Stimulated activated CD4-positive, alpha-beta T cell treated with anti-CD3 and anti-CD28 coated beads, TNF-alpha, amount 100 ng/mL, for 4 hours (primary cell): ENCODE measurements at regions not wholly inside any gene's neighbourhood (a gene's known extent, or its start where the extent isn't known, plus 50 kb on each side); places are given as distances from the start of the nearest gene placed in this dataset.

Source experiments
- DNase-seq, 3 experiments: peaks; one replicate each; pipeline ENCODE4 v3.0.0-alpha.2; 2020; ENCODE audit warnings: low read depth in 3 of 3

DNA sequence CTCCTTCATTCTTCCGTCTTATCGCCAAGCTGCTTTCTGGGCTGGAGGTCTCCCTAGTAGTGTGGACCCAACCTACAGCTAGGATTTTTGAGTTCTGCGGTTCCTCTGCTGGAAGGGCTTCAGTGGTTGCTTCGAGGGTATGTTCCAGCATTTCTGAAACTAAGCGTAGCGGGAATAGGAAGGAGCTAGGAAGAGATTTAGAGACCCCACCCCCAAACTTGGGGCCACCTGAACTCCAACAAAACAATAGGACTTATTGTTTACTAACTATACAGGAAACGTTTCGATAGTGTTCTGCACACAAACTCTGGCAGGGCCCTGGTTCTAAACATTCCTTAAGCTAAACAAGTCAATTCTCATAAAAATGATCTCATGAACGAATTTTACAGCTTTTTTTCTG lies 346.7 kb downstream of the PLK2 start:
- DNase-seq = no peak

DNA sequence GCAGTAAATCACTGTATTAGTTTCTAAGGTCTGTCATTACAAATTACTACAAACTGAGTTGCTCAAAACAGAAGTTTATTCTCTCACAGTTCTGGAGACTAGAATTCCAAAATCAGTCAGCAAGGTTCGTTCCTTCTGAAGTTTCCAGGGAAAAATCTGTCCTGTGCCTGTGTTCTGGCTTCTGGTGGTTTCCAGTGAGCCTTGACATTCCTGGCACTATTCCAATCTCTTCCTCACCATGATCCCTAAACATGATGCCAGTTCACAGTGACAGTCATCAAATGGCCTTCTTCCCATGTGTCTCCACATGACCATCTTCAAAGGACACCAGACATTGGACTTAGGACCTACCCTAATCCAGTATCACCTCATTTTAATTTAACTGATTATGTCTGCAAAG lies 351.4 kb downstream of the PLK2 start:
- no peak for DNase-seq

DNA sequence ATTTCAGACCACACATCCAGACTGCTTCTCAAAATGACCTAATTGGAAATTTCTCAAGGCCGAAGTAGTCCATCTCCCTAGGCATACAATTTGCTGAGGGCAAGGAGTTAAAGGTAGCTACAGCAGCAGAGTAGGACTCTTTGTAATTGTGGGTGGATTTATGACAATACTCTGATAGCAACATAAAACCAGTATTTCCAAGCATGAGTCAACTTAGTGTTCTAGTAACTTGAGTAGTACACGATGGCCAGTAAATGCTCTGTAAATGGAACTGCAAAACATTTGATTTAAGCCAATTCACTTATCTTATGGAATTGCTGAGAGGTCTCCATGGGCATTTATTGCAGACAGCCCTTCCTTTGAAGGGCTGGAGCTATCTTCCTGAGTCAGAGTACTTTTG lies 352.2 kb downstream of the PLK2 start:
- DNase-seq = no peak

DNA sequence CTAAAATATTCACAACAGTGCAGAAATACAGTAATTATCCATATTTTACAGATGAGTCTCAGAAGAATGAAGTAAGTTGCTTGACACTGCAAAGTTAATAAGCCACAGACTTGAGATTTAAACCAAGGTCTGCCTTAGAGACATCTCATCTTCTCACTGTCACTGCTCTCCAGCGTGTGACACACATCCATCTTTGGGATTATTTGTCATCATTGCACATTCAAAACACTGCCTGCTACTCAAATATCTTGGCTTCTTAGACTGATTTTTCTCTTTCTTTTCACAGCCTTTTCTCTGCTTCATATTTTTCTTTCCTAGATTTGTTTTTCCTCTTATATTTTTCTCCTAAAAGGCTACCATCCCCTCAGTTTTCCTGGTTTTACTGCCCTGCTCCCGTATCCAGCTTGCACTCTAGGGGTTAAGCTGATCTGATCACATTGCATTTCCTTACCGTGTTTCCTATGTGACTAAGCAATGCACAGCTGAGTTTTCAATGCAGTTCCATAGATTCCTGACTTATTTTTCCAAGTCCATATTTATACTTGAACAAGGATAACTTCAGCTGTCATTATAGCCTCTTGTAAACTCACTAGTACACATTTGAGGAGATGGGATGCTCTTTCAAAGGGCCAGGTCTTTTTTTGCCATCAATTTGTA lies 353.0 kb downstream of the PLK2 start:
- no peak for DNase-seq

DNA sequence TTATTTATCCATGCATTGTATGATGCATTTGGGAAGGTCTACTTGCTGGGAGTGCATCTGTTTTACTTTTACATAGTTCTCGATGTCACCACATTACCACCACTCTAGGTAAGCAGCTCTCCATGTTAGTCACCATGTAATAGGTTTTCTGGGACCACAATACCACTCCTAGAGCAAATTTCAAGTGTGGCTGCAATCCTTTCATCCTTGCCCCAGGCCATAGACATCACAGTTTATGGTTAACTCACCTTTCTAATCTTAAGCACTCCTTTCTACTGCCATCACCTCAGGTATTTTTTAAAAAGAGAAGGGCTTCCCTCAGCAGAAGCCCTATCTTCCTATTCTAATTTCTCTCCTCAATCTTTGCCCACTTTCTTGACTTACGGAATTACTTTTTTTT lies 354.1 kb downstream of the PLK2 start:
- no peak for DNase-seq

DNA sequence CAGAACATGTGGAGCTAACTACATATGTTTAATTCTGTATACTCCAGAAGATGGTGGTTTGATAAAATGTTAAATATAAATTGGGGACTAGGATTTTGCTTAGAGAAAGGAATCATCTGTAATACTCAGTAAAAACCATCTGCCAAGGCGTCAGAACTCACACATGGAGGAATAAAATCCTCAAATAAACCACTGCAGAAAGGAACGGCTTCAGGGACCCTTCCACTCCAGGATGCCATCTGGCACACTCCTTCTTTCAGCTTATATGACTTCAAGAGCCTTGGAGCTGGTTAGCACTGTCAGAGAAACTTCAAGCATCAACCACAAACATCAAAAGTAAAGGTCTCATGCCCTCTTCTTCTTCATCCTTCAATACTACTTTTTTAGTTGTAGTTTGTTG lies 360.6 kb downstream of the PLK2 start:
- DNase-seq = no peak

DNA sequence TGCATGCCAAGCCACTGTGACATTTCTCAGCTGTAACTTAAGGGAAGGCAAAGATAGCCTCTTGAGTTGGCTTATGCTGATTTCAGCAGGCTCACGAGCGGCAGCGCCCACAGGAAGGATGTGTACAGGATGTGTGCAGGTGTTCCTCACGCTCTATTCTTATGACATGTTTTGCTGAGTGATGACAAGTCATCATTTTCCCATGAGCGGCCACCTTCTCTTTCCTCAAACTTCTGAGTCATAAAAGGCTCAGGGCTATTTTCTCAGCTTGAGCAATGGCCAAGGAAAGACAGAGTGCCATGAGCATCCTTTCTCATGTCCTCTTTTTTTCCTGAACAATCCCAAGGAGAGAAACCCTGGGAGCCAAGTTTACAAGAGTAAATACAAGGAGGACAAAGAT lies 365.9 kb downstream of the PLK2 start:
- no peak for DNase-seq

DNA sequence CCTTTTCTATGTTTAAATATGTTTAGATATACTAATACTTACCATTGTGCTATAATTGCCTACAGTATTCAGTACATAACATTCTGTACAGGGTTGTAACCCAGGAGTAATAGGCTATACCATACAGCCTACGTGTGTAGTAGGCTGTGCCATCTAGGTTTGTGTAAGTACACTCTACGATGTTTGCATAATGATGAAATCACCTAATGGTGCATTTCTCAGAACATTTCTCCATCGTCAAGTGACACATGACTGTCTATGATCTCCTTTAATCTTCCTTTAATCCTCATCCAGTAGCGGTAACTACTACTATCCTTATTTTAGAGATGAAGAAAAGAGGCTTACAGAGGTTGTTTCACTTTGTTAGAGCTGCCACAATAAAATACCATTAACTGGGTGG lies 369.2 kb downstream of the PLK2 start:
- DNase-seq = no peak

DNA sequence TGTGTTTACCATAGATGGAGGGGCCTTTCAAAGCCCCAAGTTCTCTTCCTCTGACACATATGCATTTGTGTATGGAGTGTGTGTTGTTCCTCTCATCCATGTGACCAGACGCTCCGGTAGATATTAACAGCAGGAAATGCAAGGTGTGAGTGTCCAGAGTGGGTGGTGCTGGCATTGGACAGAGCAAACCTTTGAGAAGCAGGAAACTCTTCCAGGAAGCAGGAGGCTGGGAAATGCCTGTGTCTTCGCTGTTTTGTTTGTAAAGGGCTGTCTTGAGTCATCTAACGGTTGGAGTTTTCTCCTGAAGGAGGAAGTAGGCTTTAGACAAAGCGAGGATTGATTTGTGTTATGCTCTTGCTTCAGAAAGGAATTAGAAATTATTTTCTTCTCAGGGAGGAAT lies 370.9 kb downstream of the PLK2 start:
- no peak for DNase-seq

DNA sequence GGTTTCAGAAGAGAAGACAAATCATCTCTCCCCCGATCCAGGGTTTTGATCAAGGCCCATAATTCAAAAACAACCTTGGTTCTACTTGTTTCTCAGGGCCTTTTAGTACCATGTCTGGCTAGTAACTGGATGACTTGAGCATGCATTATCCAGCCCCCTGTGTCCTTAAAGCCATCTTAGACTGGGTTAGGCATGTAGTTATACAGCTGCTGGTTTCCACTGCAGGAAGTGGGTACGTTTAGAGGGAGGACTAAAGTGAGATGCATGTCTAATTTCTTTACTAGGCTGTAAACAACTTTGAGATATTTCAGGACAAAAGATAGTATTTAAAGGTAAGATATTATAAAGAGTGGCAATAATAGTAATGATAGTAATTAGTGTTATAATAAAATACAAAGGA lies 372.0 kb downstream of the PLK2 start:
- no peak for DNase-seq

DNA sequence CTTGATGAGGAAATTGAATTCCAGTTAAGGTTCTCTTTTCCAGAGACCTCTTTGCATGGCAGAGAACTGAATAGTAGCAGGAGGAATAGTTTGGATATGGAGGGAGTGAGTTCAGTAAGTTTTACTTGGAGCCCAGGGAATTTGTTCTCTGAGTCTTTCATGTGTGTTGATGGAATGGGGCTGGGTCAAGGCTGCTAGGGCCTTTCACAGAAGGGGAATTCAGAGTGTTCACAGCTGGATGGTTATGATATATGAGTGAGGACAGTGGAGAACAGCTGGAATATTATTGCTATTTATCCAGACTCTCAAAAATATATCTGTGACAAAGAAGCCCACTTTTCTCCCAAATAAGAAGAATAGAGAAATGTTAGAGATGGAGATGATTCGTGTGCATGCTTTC lies 372.8 kb downstream of the PLK2 start:
- DNase-seq = no peak

DNA sequence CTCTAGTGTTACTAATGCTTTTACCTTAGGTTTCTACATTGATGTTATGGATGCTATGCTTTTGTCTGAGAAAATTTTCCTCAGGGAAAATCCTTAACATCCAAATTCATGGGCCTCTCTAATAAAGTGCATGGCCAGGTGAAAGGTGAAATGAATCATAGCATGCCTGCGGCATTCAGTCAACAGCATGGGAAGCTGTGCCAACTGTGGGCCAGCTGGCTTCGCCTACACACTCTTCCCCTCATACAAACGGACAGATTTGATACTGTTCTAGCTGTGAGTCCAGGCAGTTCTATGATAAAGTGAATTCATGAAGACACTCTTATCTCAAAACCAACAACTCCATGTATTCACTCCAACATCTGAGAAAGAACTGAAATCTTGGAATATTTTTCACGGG lies 374.1 kb downstream of the PLK2 start:
- no peak for DNase-seq

DNA sequence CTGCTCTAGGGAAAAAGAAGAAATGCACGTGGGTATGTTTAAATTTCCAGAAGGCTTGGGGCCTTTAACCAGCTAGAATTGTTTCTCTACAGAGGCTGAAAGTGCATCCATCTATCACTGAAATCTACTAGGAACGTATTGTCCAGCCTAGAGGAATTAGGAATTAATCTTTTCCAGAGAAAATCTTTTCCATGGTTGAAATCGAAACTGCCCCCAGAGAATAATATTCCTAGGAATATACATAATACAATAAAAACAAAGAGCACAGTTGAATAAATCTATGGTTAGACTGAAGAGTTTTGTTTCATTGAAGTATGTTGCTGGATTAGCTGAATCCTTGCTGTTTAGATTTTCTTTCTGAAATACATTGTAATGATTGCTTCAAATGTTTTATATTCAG lies 378.5 kb downstream of the PLK2 start:
- no peak for DNase-seq

DNA sequence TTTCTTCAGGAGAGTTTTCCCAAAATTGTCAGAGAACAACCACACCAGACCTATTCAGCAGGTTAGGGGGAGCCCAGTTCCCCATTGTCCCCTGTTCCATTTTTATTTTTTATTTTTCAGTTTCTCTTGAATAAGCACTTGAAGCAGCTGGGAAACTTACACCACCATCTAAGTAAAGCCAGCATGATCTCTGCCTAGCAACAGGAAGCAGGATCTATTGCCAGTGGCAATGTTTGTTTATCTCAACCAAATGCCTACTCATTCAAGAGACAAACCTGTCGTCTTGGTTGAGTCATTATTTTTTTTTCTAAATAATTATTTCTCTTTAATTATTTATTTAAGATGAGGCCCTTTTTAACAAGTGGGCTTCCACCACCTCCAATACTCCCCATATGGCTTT lies 379.3 kb downstream of the PLK2 start:
- no peak for DNase-seq

DNA sequence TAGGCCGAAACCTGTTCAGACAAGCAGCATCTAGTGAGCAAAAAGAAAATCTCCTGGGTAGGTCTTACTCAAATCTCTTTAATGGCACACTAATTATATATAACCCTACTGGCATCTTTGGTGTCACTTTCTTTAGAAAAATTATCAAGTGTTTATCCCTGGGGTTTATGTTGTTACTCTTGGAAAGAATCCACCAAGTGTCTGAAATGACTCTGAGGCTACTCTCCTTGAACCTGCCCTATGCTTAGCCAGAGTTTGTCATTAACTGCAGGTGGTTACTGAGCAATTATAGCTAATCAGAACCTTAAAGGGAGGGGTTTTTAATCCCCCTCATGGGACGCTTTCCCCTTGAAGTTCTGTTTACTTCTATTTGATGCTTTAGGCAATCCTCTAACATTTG lies 381.9 kb downstream of the PLK2 start:
- no peak for DNase-seq

DNA sequence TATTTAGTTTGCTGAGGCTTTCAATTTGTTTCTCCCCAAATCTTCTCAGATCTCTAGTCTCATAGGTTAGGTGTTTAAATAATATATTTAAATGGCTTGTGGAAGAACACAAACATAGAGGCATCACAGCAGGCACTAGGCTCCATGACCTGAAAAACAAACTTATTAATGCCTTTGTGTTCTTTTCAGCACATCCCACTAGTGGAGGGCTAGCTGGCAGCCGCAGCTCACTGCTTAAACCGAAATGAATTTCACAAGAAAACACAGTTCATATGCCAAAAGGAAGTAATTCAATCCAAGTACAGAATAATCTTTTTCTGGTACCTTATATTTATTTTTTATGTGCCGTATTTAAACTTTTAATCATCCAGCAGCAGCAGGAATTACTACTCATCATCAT lies 382.5 kb downstream of the PLK2 start:
- DNase-seq = no peak

DNA sequence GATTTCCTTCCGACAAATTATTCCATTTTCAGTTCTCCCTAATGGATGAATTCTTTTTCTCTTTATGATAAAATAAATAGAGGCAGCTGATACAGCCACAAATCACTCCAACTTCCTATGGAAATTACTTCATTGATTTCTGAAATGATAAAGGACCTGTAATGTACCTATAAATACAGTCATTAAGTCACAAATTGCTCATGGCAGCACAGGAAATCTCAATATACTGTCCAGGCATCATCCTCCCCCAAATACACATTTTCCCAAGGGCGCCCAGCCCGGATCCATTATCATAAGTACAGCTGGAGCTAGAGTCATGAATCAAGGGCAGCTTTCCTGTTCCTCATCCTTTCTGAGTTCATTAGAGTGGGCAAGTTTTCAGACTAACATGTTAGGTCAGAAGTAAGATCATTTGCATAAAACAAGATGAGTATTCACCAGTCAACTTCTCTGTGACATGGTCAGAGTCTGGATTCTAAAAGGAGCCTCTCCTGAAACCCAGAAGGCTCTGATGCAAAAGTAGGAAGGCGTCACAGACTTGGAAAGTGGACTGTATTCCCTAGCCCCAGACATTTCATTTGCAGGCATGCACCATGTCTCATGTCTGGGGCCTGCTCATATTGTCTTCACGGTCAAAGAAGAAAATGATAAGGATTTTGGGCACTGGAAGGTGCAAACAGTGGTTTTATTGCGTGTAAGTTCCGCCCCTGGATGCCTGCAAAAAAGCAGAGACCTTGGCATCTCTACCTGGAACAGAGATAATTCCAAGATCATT lies 383.2 kb downstream of the PLK2 start:
- DNase-seq = no peak

DNA sequence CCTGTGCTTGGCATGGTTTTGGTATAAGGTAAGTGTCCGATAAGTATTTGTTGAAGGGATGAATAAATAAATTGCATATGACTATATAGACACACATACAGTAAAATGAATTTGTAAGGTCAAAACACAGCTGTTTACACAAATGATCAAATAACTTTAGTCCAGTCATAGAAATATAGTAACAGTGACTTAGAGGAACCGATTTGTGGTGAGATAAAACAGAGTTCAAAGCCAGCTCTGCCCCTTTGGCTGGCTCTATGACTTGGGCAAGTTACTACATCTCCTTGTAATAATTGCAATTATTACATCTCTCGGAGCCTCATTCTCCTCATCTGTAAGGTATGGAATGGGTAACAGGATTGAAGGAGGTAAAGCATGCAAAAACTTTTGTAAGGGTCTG lies 384.0 kb downstream of the PLK2 start:
- DNase-seq = no peak

DNA sequence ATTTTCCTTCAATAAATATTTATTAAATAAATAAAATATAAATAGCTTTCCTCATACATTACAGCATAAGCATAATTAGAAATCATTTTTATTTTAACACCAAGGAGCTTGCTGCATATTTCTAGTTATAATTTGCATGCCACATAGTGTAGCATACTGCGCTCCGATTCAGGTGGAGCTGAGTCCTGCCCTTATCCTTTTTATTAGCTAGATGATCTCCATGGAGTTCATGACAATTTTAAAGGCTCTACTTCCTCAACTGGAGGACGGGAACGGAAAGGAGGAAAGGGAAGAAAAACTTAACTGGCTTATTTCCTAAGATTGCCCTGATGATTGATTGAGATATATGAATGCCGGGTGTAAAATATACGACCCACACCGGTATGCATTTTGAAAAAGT lies 385.2 kb downstream of the PLK2 start:
- DNase-seq = no peak

DNA sequence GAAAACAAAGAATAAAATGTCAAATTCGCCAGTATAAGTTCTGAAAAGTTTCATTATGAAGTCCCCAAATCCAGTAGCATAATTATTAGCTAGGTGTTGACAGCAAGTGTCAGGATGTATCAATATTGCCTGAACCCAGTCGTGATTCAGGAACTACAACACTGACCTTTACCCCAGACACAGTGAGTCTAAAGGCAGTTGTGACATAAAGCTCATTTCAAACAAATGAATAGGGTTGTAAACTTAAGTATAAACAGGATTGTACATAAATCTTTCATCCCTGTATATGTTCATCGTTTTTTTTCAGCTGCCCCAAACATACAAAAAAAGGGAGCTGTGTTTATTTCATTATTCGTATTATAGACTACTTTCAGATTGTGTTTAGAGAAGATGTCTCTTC lies 385.7 kb downstream of the PLK2 start:
- no peak for DNase-seq

DNA sequence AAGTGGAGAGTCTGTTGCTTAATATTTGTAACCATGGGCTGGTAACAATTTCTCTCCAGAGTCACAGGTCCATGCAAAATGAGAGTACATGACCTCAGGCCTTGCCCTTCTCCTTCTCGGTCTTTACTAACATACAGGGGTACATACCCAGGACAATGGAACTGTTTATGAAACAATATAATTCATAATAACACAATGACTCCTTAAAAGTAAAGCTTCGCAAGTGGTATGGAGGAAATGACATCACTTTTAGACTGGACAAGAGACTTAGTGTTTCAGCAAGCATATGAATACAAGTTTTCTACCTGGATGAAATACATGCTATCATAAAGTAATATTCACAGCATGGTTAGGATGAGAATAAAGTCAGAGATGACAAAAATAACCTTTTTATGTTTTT lies 386.6 kb downstream of the PLK2 start:
- no peak for DNase-seq

DNA sequence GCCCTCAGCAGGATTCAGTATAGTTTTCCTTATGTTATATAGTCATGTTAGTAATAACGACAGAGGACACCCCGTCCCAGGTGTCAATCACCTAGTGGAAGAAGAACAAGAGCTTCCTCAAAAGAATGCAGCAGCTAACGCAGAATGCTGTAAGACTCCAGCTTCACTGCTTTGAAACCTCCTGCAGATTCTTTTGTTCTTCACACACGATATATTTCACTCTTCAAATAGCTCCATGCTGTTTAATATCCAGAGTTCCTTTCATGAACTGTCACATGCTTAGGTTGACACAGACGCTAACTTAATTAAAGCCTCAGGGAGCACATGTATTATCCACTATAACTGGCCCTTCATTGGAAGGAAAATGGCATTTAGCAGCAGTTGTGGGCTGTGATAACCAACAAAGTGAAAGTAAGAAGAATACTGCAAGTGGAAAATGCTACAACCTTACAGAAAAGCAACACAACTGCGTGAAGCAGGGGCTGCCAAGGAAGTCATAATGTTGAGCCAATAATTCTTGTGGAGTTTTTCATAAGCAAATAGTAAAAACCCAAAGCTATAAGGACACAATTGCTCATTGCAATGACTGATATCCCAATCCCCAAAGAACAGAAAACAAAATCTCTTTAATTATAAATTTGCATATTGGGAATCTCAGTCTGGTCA lies 387.5 kb downstream of the PLK2 start:
- no peak for DNase-seq

DNA sequence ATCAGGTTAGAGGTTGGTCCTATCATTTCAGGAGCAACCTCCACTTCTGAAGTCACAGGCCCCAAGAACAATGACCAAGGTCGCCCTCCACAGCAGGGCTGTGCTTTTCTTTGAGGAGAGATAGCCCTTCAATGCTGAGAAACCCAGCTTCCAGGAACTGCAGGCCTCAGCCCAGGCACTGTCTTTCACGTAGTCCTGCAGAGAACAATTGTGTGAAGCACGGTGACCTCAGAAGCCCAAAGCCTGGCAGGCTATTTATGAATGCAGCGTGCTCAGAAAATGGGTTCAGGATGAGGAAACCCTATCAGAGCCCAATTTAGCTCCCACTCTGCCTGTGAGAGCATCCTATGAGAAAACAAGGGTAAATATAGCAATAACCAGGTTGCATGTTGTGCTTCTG lies 388.3 kb downstream of the PLK2 start:
- DNase-seq = no peak
